SK-N-SH treated with all-trans-retinoic acid at 6 μM for 48 hours (cell line): ENCODE measurements at regions not wholly inside any gene's neighbourhood (a gene's known extent, or its start where the extent isn't known, plus 50 kb on each side); places are given as distances from the start of the nearest gene placed in this dataset.
A peak's percentile ranks its signal among the peaks of the same experiment; 100 is the strongest.

Source experiments
- ATAC-seq: fragments of 200-7000 bp; cut with Tn5 transposase; 3 replicates; pipeline ENCODE4 v1.9.1; 2020; ENCODE audit warnings: mild to moderate bottlenecking, moderate library complexity
- CREB5 ChIP-seq: fragments of 250-450 bp; sonication (Bioruptor Pico); IDR thresholded peaks from 2 replicates; pipeline ENCODE4 v1.5.1; 2020; ENCODE audit warnings: low read depth, mild to moderate bottlenecking, moderate library complexity
- CSDC2 ChIP-seq: fragments of 250-450 bp; sonication (Bioruptor Pico); IDR thresholded peaks from 2 replicates; pipeline ENCODE4 v1.5.0; 2020; ENCODE audit warnings: mild to moderate bottlenecking, moderate library complexity
- GLIS3 ChIP-seq: fragments of 250-450 bp; sonication (Bioruptor Pico); IDR thresholded peaks from 2 replicates; pipeline ENCODE4 v1.5.0; 2020; ENCODE audit warnings: mild to moderate bottlenecking, moderate library complexity
- RARB ChIP-seq: fragments of 250-450 bp; sonication (Bioruptor Pico); IDR thresholded peaks from 2 replicates; pipeline ENCODE4 v1.8.0; 2021; ENCODE audit warnings: mild to moderate bottlenecking, moderate library complexity
- ZFP30 ChIP-seq: fragments of 450-650 bp; formaldehyde crosslinking; IDR thresholded peaks from 2 replicates; pipeline ENCODE4 v1.5.0; 2022; ENCODE audit warnings: mild to moderate bottlenecking, moderate library complexity
- ZNF70 ChIP-seq: fragments of 450-650 bp; formaldehyde crosslinking; IDR thresholded peaks from 2 replicates; pipeline ENCODE4 v1.5.0; 2020; ENCODE audit warnings: mild to moderate bottlenecking, moderate library complexity
- ZNF8 ChIP-seq: fragments of 450-650 bp; formaldehyde crosslinking; IDR thresholded peaks from 2 replicates; pipeline ENCODE4 v1.5.0; 2020; ENCODE audit warnings: mild to moderate bottlenecking, moderate library complexity
- TF ChIP-seq, protein P1 (sequence below): fragments of 250-450 bp; sonication (Bioruptor Pico); IDR thresholded peaks from 2 replicates; pipeline ENCODE4 v1.5.0; 2020; ENCODE audit warnings: mild to moderate bottlenecking, moderate library complexity
- TF ChIP-seq, protein P2 (sequence below): fragments of 250-450 bp; sonication (Bioruptor Pico); IDR thresholded peaks from 2 replicates; pipeline ENCODE4 v1.8.0; 2020; ENCODE audit warnings: mild to moderate bottlenecking, moderate library complexity, borderline replicate concordance

DNA sequence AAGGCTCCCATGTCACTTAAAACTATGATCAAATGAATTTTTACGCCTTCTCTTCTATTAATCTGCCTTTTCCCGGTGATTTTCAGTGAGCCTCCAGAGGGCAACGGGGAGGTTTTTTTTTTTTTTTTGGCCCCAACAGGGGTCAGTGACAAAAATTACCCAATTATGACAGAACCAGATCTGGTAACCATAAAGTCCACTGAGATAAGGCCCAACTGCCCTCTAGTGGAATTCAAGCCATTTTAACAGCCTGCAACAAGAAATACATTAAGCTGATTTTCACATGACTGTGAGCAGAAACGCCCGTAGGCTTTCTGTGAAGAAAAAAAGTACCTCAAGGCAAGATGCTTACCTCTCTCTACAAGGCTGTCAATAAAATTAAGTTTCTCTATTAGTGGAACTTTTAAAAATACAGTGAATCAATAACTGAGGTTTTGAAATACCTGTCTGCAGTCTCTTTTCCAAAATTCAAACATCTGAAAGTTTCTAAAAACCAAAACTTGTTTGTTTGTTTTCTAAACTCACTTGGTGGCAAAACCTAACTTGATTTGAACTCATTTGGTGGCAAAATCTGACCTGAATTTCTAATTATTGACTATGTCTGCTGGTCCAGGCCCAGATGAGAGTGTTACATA, 49.7 kb upstream of the FST start:
- ATAC-seq, result peak; percentile 76
- TF ChIP-seq, protein P1, sequence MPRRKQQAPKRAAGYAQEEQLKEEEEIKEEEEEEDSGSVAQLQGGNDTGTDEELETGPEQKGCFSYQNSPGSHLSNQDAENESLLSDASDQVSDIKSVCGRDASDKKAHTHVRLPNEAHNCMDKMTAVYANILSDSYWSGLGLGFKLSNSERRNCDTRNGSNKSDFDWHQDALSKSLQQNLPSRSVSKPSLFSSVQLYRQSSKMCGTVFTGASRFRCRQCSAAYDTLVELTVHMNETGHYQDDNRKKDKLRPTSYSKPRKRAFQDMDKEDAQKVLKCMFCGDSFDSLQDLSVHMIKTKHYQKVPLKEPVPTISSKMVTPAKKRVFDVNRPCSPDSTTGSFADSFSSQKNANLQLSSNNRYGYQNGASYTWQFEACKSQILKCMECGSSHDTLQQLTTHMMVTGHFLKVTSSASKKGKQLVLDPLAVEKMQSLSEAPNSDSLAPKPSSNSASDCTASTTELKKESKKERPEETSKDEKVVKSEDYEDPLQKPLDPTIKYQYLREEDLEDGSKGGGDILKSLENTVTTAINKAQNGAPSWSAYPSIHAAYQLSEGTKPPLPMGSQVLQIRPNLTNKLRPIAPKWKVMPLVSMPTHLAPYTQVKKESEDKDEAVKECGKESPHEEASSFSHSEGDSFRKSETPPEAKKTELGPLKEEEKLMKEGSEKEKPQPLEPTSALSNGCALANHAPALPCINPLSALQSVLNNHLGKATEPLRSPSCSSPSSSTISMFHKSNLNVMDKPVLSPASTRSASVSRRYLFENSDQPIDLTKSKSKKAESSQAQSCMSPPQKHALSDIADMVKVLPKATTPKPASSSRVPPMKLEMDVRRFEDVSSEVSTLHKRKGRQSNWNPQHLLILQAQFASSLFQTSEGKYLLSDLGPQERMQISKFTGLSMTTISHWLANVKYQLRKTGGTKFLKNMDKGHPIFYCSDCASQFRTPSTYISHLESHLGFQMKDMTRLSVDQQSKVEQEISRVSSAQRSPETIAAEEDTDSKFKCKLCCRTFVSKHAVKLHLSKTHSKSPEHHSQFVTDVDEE (CRISPR knock-in tag), result no peak
- no peak for TF ChIP-seq RARB (CRISPR knock-in tag)
- TF ChIP-seq, protein P2, sequence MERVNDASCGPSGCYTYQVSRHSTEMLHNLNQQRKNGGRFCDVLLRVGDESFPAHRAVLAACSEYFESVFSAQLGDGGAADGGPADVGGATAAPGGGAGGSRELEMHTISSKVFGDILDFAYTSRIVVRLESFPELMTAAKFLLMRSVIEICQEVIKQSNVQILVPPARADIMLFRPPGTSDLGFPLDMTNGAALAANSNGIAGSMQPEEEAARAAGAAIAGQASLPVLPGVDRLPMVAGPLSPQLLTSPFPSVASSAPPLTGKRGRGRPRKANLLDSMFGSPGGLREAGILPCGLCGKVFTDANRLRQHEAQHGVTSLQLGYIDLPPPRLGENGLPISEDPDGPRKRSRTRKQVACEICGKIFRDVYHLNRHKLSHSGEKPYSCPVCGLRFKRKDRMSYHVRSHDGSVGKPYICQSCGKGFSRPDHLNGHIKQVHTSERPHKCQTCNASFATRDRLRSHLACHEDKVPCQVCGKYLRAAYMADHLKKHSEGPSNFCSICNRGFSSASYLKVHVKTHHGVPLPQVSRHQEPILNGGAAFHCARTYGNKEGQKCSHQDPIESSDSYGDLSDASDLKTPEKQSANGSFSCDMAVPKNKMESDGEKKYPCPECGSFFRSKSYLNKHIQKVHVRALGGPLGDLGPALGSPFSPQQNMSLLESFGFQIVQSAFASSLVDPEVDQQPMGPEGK (CRISPR knock-in tag), result no peak
- TF ChIP-seq ZNF70 (CRISPR knock-in tag), result no peak
- no peak for TF ChIP-seq ZNF8 (CRISPR knock-in tag)
- TF ChIP-seq CREB5 (CRISPR knock-in tag), result no peak
- no peak for TF ChIP-seq CSDC2 (CRISPR knock-in tag)
- no peak for TF ChIP-seq GLIS3
- no peak for TF ChIP-seq ZFP30 (CRISPR knock-in tag)
